Cardiac fibroblast (primary cell): ENCODE measurements at regions not wholly inside any gene's neighbourhood (a gene's known extent, or its start where the extent isn't known, plus 50 kb on each side); places are given as distances from the start of the nearest gene placed in this dataset.
"Not testable (repeated sequence)": the region's sequence is repeated elsewhere in the genome, so short reads cannot be mapped to it uniquely, and the experiment has no call there.

Experiments used
- DNase-seq, 2 donors: peaks; one replicate each; pipeline versions ENCODE4 v3.0.0 to v3.0.0-alpha.2; 2010; ENCODE audit warnings: low read depth in 2 of 2
- H3K4me3 ChIP-seq, 2 donors: replicated peaks in 1 of 2; 1 replicate in 1 of 2; 2 replicates in 1 of 2; pipeline ENCODE4 v1.5.1; 2011; ENCODE audit warnings: low read depth in 2 of 2, low read length in 2 of 2, mild to moderate bottlenecking in 2 of 2, moderate library complexity in 1 of 2
- CTCF ChIP-seq: IDR thresholded peaks from one replicate; pipeline ENCODE4 v1.5.1; 2011; ENCODE audit warnings: low read depth, mild to moderate bottlenecking, low read length, inconsistent platforms

GRCh38 chr2:58319481-58319880 is 78.4 kb upstream of the FANCL start:
- no peak overlapping the region for H3K4me3 ChIP-seq
- TF ChIP-seq CTCF, result no peak

GRCh38 chr2:58318949-58319348 is 77.8 kb upstream of the FANCL start:
- not testable (repeated sequence) for DNase-seq, H3K4me3 ChIP-seq

More at GRCh38 chr2:58319481-58319880, 78.4 kb upstream of the FANCL start:
- DNase-seq, result no peak

- TF ChIP-seq CTCF, result no peak
- H3K4me3 ChIP-seq, result no peak overlapping the region
- no peak for DNase-seq
Measured at GRCh38 chr2:58313926-58314325, 72.8 kb upstream of the FANCL start.

GRCh38 chr2:58308435-58308834 is 67.3 kb upstream of the FANCL start:
- no peak overlapping the region for H3K4me3 ChIP-seq
- DNase-seq, result no peak
- no peak for TF ChIP-seq CTCF

GRCh38 chr2:58304843-58305242 is 63.7 kb upstream of the FANCL start:
- no peak for DNase-seq
- no peak for TF ChIP-seq CTCF
- H3K4me3 ChIP-seq, result no peak overlapping the region

GRCh38 chr2:58299123-58299522 is 58.0 kb upstream of the FANCL start:
- no peak for DNase-seq
- TF ChIP-seq CTCF, result no peak
- no peak overlapping the region for H3K4me3 ChIP-seq

GRCh38 chr2:58293056-58293455 is 51.9 kb upstream of the FANCL start:
- no peak for TF ChIP-seq CTCF

More at GRCh38 chr2:58293056-58293455, 51.9 kb upstream of the FANCL start:
- H3K4me3 ChIP-seq, result no peak overlapping the region
- no peak for DNase-seq
